Esophagus (tissue), 2 donors: ENCODE measurements at regions not wholly inside any gene's neighbourhood (a gene's known extent, or its start where the extent isn't known, plus 50 kb on each side); places are given as distances from the start of the nearest gene placed in this dataset.

ENCODE experiments used
- H3K27ac ChIP-seq, 2 donors: one replicate each; pipeline ENCODE4 v1.5.1; 2013; ENCODE audit warnings: low read depth in 2 of 2, mild to moderate bottlenecking in 2 of 2, inconsistent platforms in 1 of 2, low read length in 1 of 2, moderate library complexity in 1 of 2
- H3K27me3 ChIP-seq, 2 donors: one replicate each; pipeline ENCODE4 v1.6.1; 2013; ENCODE audit warnings: low read length in 2 of 2, control low read depth in 1 of 2, mild to moderate bottlenecking in 1 of 2; ENCODE audit not compliant: insufficient read depth in 2 of 2, control insufficient read depth in 1 of 2
- H3K36me3 ChIP-seq, 2 donors: one replicate each; pipeline ENCODE4 v1.6.1; 2013; ENCODE audit warnings: low read length in 1 of 2; ENCODE audit not compliant: control insufficient read depth in 2 of 2, insufficient read depth in 2 of 2
- H3K4me1 ChIP-seq, 2 donors: one replicate each; pipeline ENCODE4 v1.6.1; 2013; ENCODE audit warnings: low read length in 1 of 2; ENCODE audit not compliant: control insufficient read depth in 2 of 2, insufficient read depth in 2 of 2
- H3K4me3 ChIP-seq, 2 donors: one replicate each; pipeline ENCODE4 v1.5.1; 2013; ENCODE audit warnings: low read length in 2 of 2, mild to moderate bottlenecking in 2 of 2, low read depth in 1 of 2, moderate library complexity in 1 of 2
- H3K9me3 ChIP-seq, 2 donors: one replicate each; pipeline ENCODE4 v1.6.1; 2013; ENCODE audit warnings: mild to moderate bottlenecking in 2 of 2, low read depth in 1 of 2, low read length in 1 of 2, moderate library complexity in 1 of 2; ENCODE audit not compliant: control insufficient read depth in 2 of 2, insufficient read depth in 1 of 2
- WGBS, 2 donors: extraction: QIAGEN DNeasy Blood & Tissue Kit; methylation state at CpG; one replicate each; pipeline ENCODE4 v1.1.7; 2013; 5-methylcytosine and 5-hydroxymethylcytosine counted together
- donor health status: healthy with polysubstance abuse.
- donor health status: Bipolar disorder and iron deficiency.

- no peaks in the 10 kb centered on the region for H3K27me3 ChIP-seq
- H3K27ac ChIP-seq, result no peak overlapping the region
- no peaks in the 10 kb centered on the region for H3K36me3 ChIP-seq
- WGBS, 2 donors, result 52 to 63% methylated on average over 8 of the region's 8 CpGs
- H3K4me1 ChIP-seq, result peaks cover 0 to 3% of the 10 kb centered on the region in 2 donors
- H3K4me3 ChIP-seq, result no peak overlapping the region
- H3K9me3 ChIP-seq, result no peaks in the 10 kb centered on the region
These were observed 331.6 kb downstream of the DYSF start for GRCh38 chr2:71784734-71785511.

GRCh38 chr2:71783815-71784214 lies 330.5 kb downstream of the DYSF start:
- no peak overlapping the region for H3K27ac ChIP-seq
- WGBS, 2 donors, result 91 to 93% methylated on average over 4 of the region's 4 CpGs
- no peaks in the 10 kb centered on the region for H3K9me3 ChIP-seq
- H3K4me1 ChIP-seq, result peaks cover 0 to 3% of the 10 kb centered on the region in 2 donors
- no peak overlapping the region for H3K4me3 ChIP-seq
- no peaks in the 10 kb centered on the region for H3K36me3 ChIP-seq
- H3K27me3 ChIP-seq, result no peaks in the 10 kb centered on the region

- no peak overlapping the region for H3K4me3 ChIP-seq
- H3K36me3 ChIP-seq, result no peaks in the 10 kb centered on the region
- H3K27ac ChIP-seq, result no peak overlapping the region
- no peaks in the 10 kb centered on the region for H3K9me3 ChIP-seq
- no peaks in the 10 kb centered on the region for H3K27me3 ChIP-seq
- H3K4me1 ChIP-seq, result peaks cover 0 to 3% of the 10 kb centered on the region in 2 donors
These were observed 329.9 kb downstream of the DYSF start for GRCh38 chr2:71783215-71783614.

- 69 to 86% methylated on average over 3 of the region's 3 CpGs for WGBS, 2 donors
- peaks cover 0 to 3% of the 10 kb centered on the region in 2 donors for H3K4me1 ChIP-seq
- no peak overlapping the region for H3K27ac ChIP-seq
- H3K4me3 ChIP-seq, result no peak overlapping the region
- no peaks in the 10 kb centered on the region for H3K36me3 ChIP-seq
- H3K9me3 ChIP-seq, result no peaks in the 10 kb centered on the region
- no peaks in the 10 kb centered on the region for H3K27me3 ChIP-seq
These were observed 329.0 kb downstream of the DYSF start for GRCh38 chr2:71782323-71782722.

GRCh38 chr2:71781695-71782228 lies 328.4 kb downstream of the DYSF start:
- 84% methylated on average over 5 of the region's 5 CpGs for WGBS, 2 donors

GRCh38 chr2:71780162-71780561 lies 326.8 kb downstream of the DYSF start:
- H3K9me3 ChIP-seq, result no peaks in the 10 kb centered on the region
- no peaks in the 10 kb centered on the region for H3K36me3 ChIP-seq
- peaks cover 0 to 1% of the 10 kb centered on the region in 2 donors for H3K4me1 ChIP-seq
- 90 to 95% methylated on average over 7 of the region's 7 CpGs for WGBS, 2 donors
- H3K4me3 ChIP-seq, result no peak overlapping the region
- no peak overlapping the region for H3K27ac ChIP-seq
- H3K27me3 ChIP-seq, result no peaks in the 10 kb centered on the region

More at GRCh38 chr2:71781695-71782228, 328.4 kb downstream of the DYSF start:
- no peaks in the 10 kb centered on the region for H3K9me3 ChIP-seq
- H3K4me3 ChIP-seq, result no peak overlapping the region
- H3K36me3 ChIP-seq, result no peaks in the 10 kb centered on the region
- H3K27me3 ChIP-seq, result no peaks in the 10 kb centered on the region
- no peak overlapping the region for H3K27ac ChIP-seq
- H3K4me1 ChIP-seq, result peaks cover 0 to 3% of the 10 kb centered on the region in 2 donors

- no peak overlapping the region for H3K27ac ChIP-seq
- H3K4me3 ChIP-seq, result no peak overlapping the region
- H3K4me1 ChIP-seq, result no peaks in the 10 kb centered on the region
- H3K27me3 ChIP-seq, result no peaks in the 10 kb centered on the region
- H3K36me3 ChIP-seq, result no peaks in the 10 kb centered on the region
- no peaks in the 10 kb centered on the region for H3K9me3 ChIP-seq
These were observed 326.4 kb downstream of the DYSF start for GRCh38 chr2:71779774-71780105.

GRCh38 chr2:71778936-71779773 lies 325.8 kb downstream of the DYSF start:
- H3K9me3 ChIP-seq, result no peaks in the 10 kb centered on the region
- no peaks in the 10 kb centered on the region for H3K27me3 ChIP-seq
- no peaks in the 10 kb centered on the region for H3K4me1 ChIP-seq
- no peak overlapping the region for H3K4me3 ChIP-seq
- H3K27ac ChIP-seq, result no peak overlapping the region
- no peaks in the 10 kb centered on the region for H3K36me3 ChIP-seq
- 45 to 54% methylated on average over 8 of the region's 8 CpGs for WGBS, 2 donors

- Histone ChIP-seq H3K4me3 (no peak overlapping the region), H3K9me3 (no peaks in the 10 kb centered on the region), H3K36me3 (no peaks in the 10 kb centered on the region), H3K4me1 (no peaks in the 10 kb centered on the region), H3K27me3 (no peaks in the 10 kb centered on the region), H3K27ac (no peak overlapping the region)
- 40 to 53% methylated on average over 2 of the region's 2 CpGs for WGBS, 2 donors
These were observed 325.2 kb downstream of the DYSF start for GRCh38 chr2:71778514-71778913.
